Fibroblast of pulmonary artery (primary cell): ENCODE measurements at regions not wholly inside any gene's neighbourhood (a gene's known extent, or its start where the extent isn't known, plus 50 kb on each side); places are given as distances from the start of the nearest gene placed in this dataset.

Experiments
- DNase-seq: peaks from one replicate; pipeline ENCODE4 v3.0.0-alpha.2; 2010; ENCODE audit warnings: low read depth
- H3K4me3 ChIP-seq: replicated peaks from 2 replicates; pipeline ENCODE4 v1.5.1; 2011; ENCODE audit warnings: low read depth, mild to moderate bottlenecking, control low read depth, low read length, moderate library complexity
- TF ChIP-seq, protein P1 (sequence below): IDR thresholded peaks from 2 replicates; pipeline ENCODE4 v1.5.1; 2011; ENCODE audit warnings: mild to moderate bottlenecking, control low read depth, low read length, inconsistent platforms; ENCODE audit errors: missing control alignments

DNA sequence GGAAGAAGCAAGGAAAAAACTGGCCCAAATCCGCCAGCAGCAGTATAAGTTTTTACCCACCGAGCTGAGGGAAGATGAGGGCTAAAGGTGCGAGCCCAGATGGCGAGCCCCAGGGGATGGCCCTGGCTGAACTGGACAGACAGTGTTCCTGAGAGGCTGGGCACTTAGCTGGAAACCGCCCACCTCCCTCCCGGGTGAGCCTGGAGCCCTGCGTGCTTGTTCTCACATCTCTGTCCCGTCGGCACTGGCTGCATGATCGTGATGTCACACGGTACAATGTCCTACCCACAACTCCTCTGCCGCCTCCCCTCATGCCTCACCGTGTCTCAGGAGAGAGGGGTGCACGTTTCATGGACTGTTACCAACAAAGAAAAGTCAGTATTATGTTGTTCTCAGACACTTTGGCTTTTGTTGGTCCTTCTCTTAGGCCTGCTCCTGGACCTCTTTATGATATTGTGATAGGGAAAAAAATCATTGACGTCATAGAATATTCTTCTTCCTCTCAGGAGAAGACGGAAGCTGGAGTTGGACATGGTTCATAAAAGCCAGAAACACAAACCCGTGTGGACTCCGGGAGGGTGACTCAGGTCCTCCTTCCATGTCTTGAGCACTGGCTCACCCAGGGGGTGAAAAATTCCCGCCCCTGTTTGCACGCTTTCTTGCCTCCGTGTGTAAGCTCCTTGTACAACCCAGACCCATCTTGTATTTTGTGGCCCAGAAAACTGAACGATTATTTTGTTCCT is 201.8 kb upstream of the TPM1 start:
- H3K4me3 ChIP-seq: no peak overlapping the region
- no peak for DNase-seq
- TF ChIP-seq, protein P1, sequence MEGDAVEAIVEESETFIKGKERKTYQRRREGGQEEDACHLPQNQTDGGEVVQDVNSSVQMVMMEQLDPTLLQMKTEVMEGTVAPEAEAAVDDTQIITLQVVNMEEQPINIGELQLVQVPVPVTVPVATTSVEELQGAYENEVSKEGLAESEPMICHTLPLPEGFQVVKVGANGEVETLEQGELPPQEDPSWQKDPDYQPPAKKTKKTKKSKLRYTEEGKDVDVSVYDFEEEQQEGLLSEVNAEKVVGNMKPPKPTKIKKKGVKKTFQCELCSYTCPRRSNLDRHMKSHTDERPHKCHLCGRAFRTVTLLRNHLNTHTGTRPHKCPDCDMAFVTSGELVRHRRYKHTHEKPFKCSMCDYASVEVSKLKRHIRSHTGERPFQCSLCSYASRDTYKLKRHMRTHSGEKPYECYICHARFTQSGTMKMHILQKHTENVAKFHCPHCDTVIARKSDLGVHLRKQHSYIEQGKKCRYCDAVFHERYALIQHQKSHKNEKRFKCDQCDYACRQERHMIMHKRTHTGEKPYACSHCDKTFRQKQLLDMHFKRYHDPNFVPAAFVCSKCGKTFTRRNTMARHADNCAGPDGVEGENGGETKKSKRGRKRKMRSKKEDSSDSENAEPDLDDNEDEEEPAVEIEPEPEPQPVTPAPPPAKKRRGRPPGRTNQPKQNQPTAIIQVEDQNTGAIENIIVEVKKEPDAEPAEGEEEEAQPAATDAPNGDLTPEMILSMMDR: no peak

DNA sequence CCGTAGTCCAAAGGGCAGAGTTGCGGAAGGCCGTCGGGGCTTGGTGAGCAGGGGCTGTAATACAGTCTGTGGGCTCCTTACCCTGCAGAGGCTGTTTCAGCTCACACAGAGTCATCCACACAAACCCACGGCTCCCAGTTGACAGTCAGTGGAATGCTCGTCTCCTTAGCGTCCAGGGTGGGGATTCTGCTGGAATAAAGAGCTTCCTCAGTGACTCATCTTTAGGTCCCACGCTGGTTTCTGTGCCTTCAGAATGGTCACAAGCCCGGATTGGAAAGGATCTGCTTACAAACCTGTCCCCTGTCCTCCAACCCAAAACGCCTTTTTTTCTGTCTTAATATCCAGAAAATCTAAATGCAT is 201.3 kb upstream of the TPM1 start:
- TF ChIP-seq, protein P1: no peak
- no peak for DNase-seq
- no peak overlapping the region for H3K4me3 ChIP-seq

DNA sequence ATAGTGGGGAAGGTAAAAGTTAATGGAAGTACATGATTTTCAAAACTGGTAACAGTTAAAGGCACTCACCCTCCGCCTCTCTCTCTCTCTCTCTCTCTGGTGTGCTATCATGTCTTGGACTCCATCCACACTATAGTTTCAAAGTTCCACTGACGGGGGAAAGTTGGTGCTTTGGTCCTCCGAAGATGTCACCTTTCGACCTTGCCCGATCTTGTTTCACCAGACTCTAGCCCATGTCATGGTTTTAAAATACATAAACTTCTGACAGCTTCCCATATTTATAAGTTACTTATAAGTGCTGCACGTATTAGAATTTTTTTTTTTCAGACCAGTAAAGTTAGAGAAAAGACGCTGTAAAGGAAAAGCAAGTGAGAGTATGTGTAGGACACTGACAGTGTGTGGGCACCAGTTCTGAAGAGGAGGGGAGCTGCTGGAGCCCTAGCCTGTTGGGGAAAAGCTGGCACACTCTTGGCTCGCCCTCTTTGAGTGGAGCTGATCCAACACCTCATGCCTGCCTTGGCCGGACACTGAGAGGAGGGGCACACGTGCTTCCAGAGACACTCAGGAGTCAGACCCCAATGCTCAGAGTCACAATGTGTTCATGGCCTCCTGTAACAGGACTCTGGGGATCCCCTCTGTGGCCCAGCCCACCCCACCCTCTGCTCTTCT is 200.5 kb upstream of the TPM1 start:
- TF ChIP-seq, protein P1: no peak
- H3K4me3 ChIP-seq: no peak overlapping the region

DNA sequence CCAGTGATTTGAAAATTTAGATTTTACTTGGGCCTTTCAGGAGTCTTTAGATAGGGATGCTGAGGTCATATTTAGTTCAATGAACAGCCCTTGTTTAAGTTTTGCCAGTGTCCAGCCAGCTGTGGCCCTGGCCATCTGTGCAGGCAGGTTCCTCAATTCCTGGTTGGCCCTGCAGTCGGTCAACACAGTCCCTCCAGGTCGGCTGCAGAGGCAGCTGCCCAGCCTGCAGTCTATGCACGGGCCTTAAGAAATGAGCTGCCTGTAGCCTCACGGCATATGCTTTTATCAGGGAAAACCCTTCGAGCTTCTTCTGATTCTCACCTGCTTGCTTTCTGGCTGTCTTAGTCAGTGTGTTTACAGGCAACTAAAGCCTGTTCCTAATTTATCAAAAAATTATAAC is 199.2 kb upstream of the TPM1 start:
- no peak for DNase-seq
- no peak overlapping the region for H3K4me3 ChIP-seq
- TF ChIP-seq, protein P1: no peak

More for the DNA sequence above, 200.5 kb upstream of the TPM1 start:
- no peak for DNase-seq

DNA sequence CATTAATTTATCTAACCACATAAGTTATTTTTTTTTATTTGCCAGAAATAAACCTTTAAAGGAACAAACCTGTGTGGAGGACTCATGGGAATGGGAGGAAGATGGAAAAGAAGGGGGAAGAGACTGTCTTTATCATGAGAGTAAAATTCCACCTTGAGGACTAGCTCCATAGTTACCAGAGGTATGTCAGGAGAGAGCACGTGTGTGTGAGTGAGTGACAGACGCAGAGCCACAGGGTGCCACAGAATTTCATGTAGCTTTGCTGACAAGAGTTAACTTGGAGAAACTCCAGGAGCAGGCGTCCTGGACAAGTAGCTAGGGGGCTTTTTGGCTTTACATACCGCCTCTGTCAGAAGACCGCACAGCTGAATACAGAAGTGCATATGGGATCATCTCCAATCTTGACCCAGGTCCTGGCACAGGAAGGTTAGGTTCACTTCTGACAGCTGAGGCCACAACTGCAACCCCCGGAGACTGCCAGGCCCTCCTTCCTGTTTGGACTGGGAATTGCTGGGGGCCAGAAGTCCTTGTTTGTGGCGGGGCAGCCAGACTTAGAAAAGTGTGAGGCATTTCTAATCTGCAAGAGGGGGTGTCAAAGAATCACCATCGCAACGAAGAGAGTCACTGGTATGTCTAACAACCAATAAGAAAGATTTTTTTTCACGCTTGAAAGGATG is 197.8 kb upstream of the TPM1 start:
- DNase-seq: no peak
- TF ChIP-seq, protein P1: no peak

DNA sequence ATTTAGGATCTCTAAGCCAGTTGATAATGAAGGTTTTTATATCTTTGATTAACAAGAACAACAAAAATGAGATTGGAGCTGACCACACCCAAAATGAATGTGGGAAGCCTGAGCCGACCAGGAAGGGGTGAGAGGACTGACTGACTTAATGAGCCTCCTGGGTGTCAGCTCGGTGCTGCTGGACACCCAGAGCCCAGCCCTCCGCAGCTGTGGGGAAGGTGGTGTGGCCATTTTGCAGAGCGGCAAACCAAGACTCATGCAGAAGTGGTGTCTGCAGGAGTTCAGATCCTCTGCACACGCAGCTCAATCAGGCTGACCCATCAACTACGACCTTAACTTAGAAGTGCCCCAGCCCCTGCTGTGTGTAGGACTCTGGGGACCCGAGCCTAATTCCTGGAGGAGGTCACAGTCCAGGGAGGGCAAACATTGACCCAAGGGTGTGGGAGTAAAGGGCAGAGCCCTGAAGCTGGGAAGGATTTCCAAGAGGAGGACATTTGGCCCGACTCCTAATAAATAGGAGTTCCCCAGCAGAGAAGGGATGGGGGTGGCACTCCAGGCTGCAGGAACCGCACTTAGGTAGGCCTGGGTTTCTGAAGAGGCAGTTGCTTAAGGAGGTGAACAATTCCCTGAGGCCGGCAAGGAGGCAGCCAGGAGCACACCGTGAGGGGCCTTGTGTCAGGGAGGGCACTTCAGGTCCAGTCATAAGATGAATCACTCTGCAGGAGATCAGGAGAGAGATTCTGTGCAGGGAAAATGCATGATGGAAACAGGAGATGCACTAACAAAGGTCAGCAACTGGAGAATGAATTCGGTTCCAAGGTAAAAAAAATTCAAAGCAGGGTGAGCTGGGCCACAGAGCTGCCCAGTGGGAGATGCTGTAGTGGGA is 197.1 kb upstream of the TPM1 start:
- TF ChIP-seq, protein P1: no peak

More for the DNA sequence above, 197.8 kb upstream of the TPM1 start:
- no peak overlapping the region for H3K4me3 ChIP-seq

More for the DNA sequence above, 197.1 kb upstream of the TPM1 start:
- DNase-seq: no peak
- no peak overlapping the region for H3K4me3 ChIP-seq
